HepG2 (cell line): ENCODE measurements at regions not wholly inside any gene's neighbourhood (a gene's known extent, or its start where the extent isn't known, plus 50 kb on each side); places are given as distances from the start of the nearest gene placed in this dataset.

ENCODE experiments used
- ATAC-seq: fragments of 200-7000 bp; cut with Tn5 transposase; 3 replicates; pipeline ENCODE4 v1.9.1; 2020; ENCODE audit warnings: mild to moderate bottlenecking, moderate library complexity
- BruUV-seq: library from RNA; stranded (reverse); fragments of 400-500 nt; replicated peaks from 2 replicates; lab custom pipeline; 2021; lab: Mats Ljungman, UMichigan
- CTCF ChIA-PET: fragments of 300-600 bp; formaldehyde crosslinking; extraction: SDS; loops from one replicate; lab custom pipeline; 2021; ENCODE audit warnings: low total read pairs, inconsistent platforms, low intra/inter-chr PET ratio; lab: Yijun Ruan, JAX
- POLR2A ChIA-PET: fragments of 350-600 bp; sonication (Branson Sonifier 250); formaldehyde crosslinking; loops from one replicate; lab custom pipeline; 2020; ENCODE audit warnings: antibody characterized with exemption, inconsistent platforms; lab: Yijun Ruan, JAX
- DNase-seq: peaks from one replicate; pipeline ENCODE4 v3.0.0-alpha.2; 2015; ENCODE audit warnings: low spot score
- FAIRE-seq: peaks from 3 replicates; lab custom pipeline; 2011; peaks lifted over from hg19 to GRCh38; lab: Jason Lieb, UNC
- H2AFZ ChIP-seq: one replicate; pipeline ENCODE4 v1.6.1; 2011; ENCODE audit warnings: low read length, inconsistent platforms
- H3K27ac ChIP-seq: fragments of 300-600 bp; 3 replicates; pipeline ENCODE4 v1.8.0; 2011; ENCODE audit warnings: mixed run types, mild to moderate bottlenecking, mixed read lengths, low read length, inconsistent platforms; ENCODE audit not compliant: insufficient read depth; ENCODE audit errors: extremely low read length
- H3K27me3 ChIP-seq, 2 experiments: fragments of 200-600 bp in 1 of 2; 2 replicates in 1 of 2; 3 replicates in 1 of 2; pipeline versions ENCODE4 v1.6.0 to v1.8.0; 2011; ENCODE audit warnings: low read length in 2 of 2, mild to moderate bottlenecking in 2 of 2, moderate library complexity in 2 of 2, inconsistent platforms in 1 of 2; ENCODE audit not compliant: insufficient read depth in 2 of 2, control insufficient read depth in 1 of 2
- H3K36me3 ChIP-seq, 2 experiments: fragments of 200-600 bp in 1 of 2; replicated peaks in 1 of 2; 2 replicates in 1 of 2; 3 replicates in 1 of 2; pipeline versions ENCODE4 v1.5.1 to v1.8.0; 2011; ENCODE audit warnings: low read length in 2 of 2, inconsistent platforms in 1 of 2; ENCODE audit not compliant: insufficient read depth in 2 of 2, control insufficient read depth in 1 of 2
- H3K4me1 ChIP-seq: 2 replicates; pipeline ENCODE4 v1.5.1; 2012; ENCODE audit warnings: low read length, inconsistent platforms; ENCODE audit not compliant: insufficient read depth
- H3K4me2 ChIP-seq: 2 replicates; pipeline ENCODE4 v1.6.0; 2011; ENCODE audit warnings: low read depth, low read length, inconsistent platforms
- H3K4me3 ChIP-seq, 3 experiments: fragments of 200-600 bp in 1 of 3; sonication (generic), shearing (Covaris generic) in 1 of 3; replicated peaks in 1 of 3; 2 replicates each; pipeline ENCODE4 v1.5.1; 2011 to 2016; ENCODE audit warnings: low read length in 3 of 3, inconsistent platforms in 2 of 3, low read depth in 2 of 3, mild to moderate bottlenecking in 2 of 3, control low read depth in 1 of 3, mixed read lengths in 1 of 3; ENCODE audit not compliant: insufficient read depth in 1 of 3
- H3K79me2 ChIP-seq: one replicate; pipeline ENCODE4 v1.6.1; 2011; ENCODE audit warnings: low read length, inconsistent platforms; ENCODE audit not compliant: insufficient read depth
- H3K9ac ChIP-seq: 2 replicates; pipeline ENCODE4 v1.6.0; 2011; ENCODE audit warnings: mild to moderate bottlenecking, low read depth, low read length, inconsistent platforms; ENCODE audit not compliant: insufficient read depth
- H3K9me3 ChIP-seq: 2 replicates; pipeline ENCODE4 v1.5.1; 2012; ENCODE audit warnings: mild to moderate bottlenecking, low read length
- H4K20me1 ChIP-seq: 2 replicates; pipeline ENCODE4 v1.6.0; 2011; ENCODE audit warnings: inconsistent platforms, mild to moderate bottlenecking, low read length, moderate library complexity; ENCODE audit not compliant: insufficient read depth
- ATAD3A ChIP-seq: sonication (generic); formaldehyde crosslinking; IDR thresholded peaks from 2 replicates; pipeline ENCODE4 v1.4.0; 2020; ENCODE audit warnings: missing genetic modification reagents
- FOXK2 ChIP-seq: fragments of 450-650 bp; IDR thresholded peaks from 2 replicates; pipeline ENCODE4 v1.6.1; 2016
- HNRNPH1 ChIP-seq: fragments of 200-400 bp; formaldehyde crosslinking; optimal IDR thresholded peaks from 2 replicates; pipeline ENCODE3; 2017; ENCODE audit warnings: mild to moderate bottlenecking, low read depth, low read length
- NKX3-1 ChIP-seq: sonication (generic); formaldehyde crosslinking; IDR thresholded peaks from 2 replicates; pipeline ENCODE4 v1.5.0; 2020; ENCODE audit warnings: missing genetic modification reagents
- RAD21 ChIP-seq: fragments of 450-650 bp; formaldehyde crosslinking; IDR thresholded peaks from 2 replicates; pipeline ENCODE4 v1.5.0; 2020; ENCODE audit warnings: mild to moderate bottlenecking
- SAP130 ChIP-seq: IDR thresholded peaks from 2 replicates; pipeline ENCODE4 v1.6.1; 2016; ENCODE audit warnings: low read depth
- TARDBP ChIP-seq: sonication (generic); formaldehyde crosslinking; IDR thresholded peaks from 2 replicates; pipeline ENCODE4 v1.8.0; 2022; ENCODE audit warnings: mild to moderate bottlenecking, missing genetic modification reagents
- TBX2 ChIP-seq: sonication (generic); formaldehyde crosslinking; IDR thresholded peaks from 2 replicates; pipeline ENCODE4 v1.5.0; 2020; ENCODE audit warnings: missing genetic modification reagents, mild to moderate bottlenecking, borderline replicate concordance
- TGIF2 ChIP-seq: IDR thresholded peaks from 2 replicates; pipeline ENCODE4 v1.6.1; 2016; ENCODE audit warnings: control low read depth, missing compliant biosample characterization
- THYN1 ChIP-seq: sonication (generic); formaldehyde crosslinking; IDR thresholded peaks from 2 replicates; pipeline ENCODE4 v1.8.1; 2023; ENCODE audit warnings: low read depth, mild to moderate bottlenecking, moderate library complexity, missing genetic modification reagents, borderline replicate concordance
- U2AF1 ChIP-seq: fragments of 200-400 bp; formaldehyde crosslinking; optimal IDR thresholded peaks from 2 replicates; pipeline ENCODE3; 2017; ENCODE audit warnings: mild to moderate bottlenecking, low read depth, low read length
- ZBTB3 ChIP-seq: sonication (generic); formaldehyde crosslinking; IDR thresholded peaks from 2 replicates; pipeline ENCODE4 v1.4.0; 2020; ENCODE audit warnings: low read depth, mild to moderate bottlenecking, moderate library complexity, missing genetic modification reagents, borderline replicate concordance
- ZBTB8A ChIP-seq: sonication (generic); formaldehyde crosslinking; IDR thresholded peaks from 2 replicates; pipeline ENCODE4 v1.4.0; 2020; ENCODE audit warnings: mild to moderate bottlenecking, low read depth, missing genetic modification reagents, borderline replicate concordance
- ZFAT ChIP-seq: sonication (generic); formaldehyde crosslinking; conservative IDR thresholded peaks from 2 replicates; pipeline ENCODE4 v1.8.1; 2023; ENCODE audit warnings: missing genetic modification reagents, inconsistent platforms
- ZNF615 ChIP-seq: sonication (generic); formaldehyde crosslinking; IDR thresholded peaks from 2 replicates; pipeline ENCODE4 v1.5.0; 2020; ENCODE audit warnings: mild to moderate bottlenecking, missing genetic modification reagents, borderline replicate concordance
- ZNF7 ChIP-seq: IDR thresholded peaks from 2 replicates; pipeline ENCODE4 v1.6.1; 2016; ENCODE audit warnings: missing biosample characterization, missing genetic modification reagents
- ZNF891 ChIP-seq: sonication (generic); formaldehyde crosslinking; IDR thresholded peaks from 2 replicates; pipeline ENCODE4 v1.5.0; 2020; ENCODE audit warnings: mild to moderate bottlenecking, missing genetic modification reagents
- WGBS: methylation state at CpG from one replicate; pipeline ENCODE4 v1.1.6; 2017; ENCODE audit warnings: low lambda C conversion rate; 5-methylcytosine and 5-hydroxymethylcytosine counted together
- in situ Hi-C: cut with HindIII; loops from 2 replicates; pipeline ENCODE4 v1.10.0; 2017; ENCODE audit warnings: low pct_unique_long_range_greater_than_20kb; ENCODE audit not compliant: extremely low pct_ligation_motif_present
- intact Hi-C: fragments of 100-400 bp; cut with micrococcal nuclease; formaldehyde crosslinking; loops from one replicate; pipeline ENCODE4 v1.10.0; 2022; ENCODE audit not compliant: unreplicated experiment
- TF ChIP-seq, protein P1 (sequence below): sonication (generic); formaldehyde crosslinking; IDR thresholded peaks from 2 replicates; pipeline ENCODE4 v1.4.0; 2020; ENCODE audit warnings: mild to moderate bottlenecking, missing genetic modification reagents
- TF ChIP-seq, protein P2 (sequence below): sonication (generic); formaldehyde crosslinking; IDR thresholded peaks from 2 replicates; pipeline ENCODE4 v1.8.1; 2023; ENCODE audit warnings: mild to moderate bottlenecking, moderate library complexity, missing genetic modification reagents

DNA sequence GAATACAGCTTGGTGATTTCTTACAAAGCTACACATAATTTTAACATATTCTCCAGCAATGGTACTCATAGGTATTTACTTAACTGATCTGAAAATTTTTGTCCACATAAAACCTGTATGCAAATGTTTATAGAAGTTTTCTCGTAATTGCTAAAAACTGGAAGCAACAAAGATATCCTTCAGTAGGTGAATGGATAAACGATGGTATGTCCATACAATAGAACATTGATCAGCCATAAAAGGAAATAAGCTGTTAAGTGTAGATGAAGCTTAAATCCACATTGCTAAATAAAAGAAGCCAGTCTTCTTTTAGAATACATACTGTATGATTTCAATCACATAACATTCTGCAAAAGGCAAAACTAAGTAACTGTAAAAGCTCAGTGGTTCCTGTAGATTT is 224.8 kb upstream of the DPYD start:
- intact Hi-C loops = no loop called here
- WGBS = 0% methylated on average over 2 of the region's 2 CpGs
- DNase-seq (no peak), ATAC-seq (no peak), FAIRE-seq (no peak)
- Histone ChIP-seq H3K9ac (no peak overlapping the region), H3K79me2 (no peaks in the 10 kb centered on the region), H4K20me1 (no peaks in the 10 kb centered on the region), H3K36me3 (no peaks in the 10 kb centered on the region), H3K4me2 (no peak overlapping the region), H3K4me1 (no peaks in the 10 kb centered on the region), H3K4me3 (no peak overlapping the region), H2AFZ (no peak overlapping the region), H3K27me3 (no peaks in the 10 kb centered on the region), H3K27ac (no peak overlapping the region), H3K9me3 (no peaks in the 10 kb centered on the region)
- POLR2A ChIA-PET = no interaction called here
- in situ Hi-C loops = no loop called here
- CTCF ChIA-PET = no interaction called here
- TF ChIP-seq ZBTB8A (CRISPR knock-in tag) (no peak), TGIF2 (no peak), HNRNPH1 (no peak), THYN1 (CRISPR knock-in tag) (no peak), ZNF7 (CRISPR knock-in tag) (no peak), ZFAT (no peak), NKX3-1 (CRISPR knock-in tag) (no peak), TARDBP (CRISPR knock-in tag) (no peak), ATAD3A (CRISPR knock-in tag) (no peak), SAP130 (no peak), ZNF615 (CRISPR knock-in tag) (no peak), ZNF891 (CRISPR knock-in tag) (no peak), U2AF1 (no peak), FOXK2 (no peak), RAD21 (CRISPR knock-in tag) (no peak), ZBTB3 (CRISPR knock-in tag) (no peak), TBX2 (CRISPR knock-in tag) (no peak)
- TF ChIP-seq, protein P1, sequence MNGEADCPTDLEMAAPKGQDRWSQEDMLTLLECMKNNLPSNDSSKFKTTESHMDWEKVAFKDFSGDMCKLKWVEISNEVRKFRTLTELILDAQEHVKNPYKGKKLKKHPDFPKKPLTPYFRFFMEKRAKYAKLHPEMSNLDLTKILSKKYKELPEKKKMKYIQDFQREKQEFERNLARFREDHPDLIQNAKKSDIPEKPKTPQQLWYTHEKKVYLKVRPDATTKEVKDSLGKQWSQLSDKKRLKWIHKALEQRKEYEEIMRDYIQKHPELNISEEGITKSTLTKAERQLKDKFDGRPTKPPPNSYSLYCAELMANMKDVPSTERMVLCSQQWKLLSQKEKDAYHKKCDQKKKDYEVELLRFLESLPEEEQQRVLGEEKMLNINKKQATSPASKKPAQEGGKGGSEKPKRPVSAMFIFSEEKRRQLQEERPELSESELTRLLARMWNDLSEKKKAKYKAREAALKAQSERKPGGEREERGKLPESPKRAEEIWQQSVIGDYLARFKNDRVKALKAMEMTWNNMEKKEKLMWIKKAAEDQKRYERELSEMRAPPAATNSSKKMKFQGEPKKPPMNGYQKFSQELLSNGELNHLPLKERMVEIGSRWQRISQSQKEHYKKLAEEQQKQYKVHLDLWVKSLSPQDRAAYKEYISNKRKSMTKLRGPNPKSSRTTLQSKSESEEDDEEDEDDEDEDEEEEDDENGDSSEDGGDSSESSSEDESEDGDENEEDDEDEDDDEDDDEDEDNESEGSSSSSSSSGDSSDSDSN = no peak
- TF ChIP-seq, protein P2, sequence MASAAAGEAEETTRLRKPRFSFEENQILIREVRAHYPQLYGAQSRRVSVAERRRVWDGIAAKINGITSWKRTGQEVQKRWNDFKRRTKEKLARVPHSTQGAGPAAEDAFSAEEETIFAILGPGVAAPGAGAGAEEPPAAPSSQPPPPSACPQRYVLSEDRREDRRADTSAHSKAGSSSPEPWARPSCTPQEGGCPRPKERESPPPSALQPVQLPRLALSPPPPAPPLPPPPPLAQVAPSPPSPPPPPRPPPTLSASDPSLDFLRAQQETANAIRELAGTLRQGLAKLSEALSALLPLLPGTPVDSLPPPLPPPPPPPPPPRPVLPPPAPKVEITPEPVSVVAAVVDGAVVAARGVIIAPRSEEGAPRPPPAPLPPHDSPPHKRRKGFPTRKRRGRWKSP = no peak
- no TSS peak for BruUV-seq
